NCI-H2029 treated with DMSO at 0.1 percent for 48 hours (cell line): ENCODE measurements at regions not wholly inside any gene's neighbourhood (a gene's known extent, or its start where the extent isn't known, plus 50 kb on each side); places are given as distances from the start of the nearest gene placed in this dataset.
"Not testable (repeated sequence)": the region's sequence is repeated elsewhere in the genome, so short reads cannot be mapped to it uniquely, and the experiment has no call there.

ENCODE experiments used
- DNase-seq: peaks from one replicate; lab custom pipeline; 2025; lab: John Stamatoyannopoulos, UW

DNA sequence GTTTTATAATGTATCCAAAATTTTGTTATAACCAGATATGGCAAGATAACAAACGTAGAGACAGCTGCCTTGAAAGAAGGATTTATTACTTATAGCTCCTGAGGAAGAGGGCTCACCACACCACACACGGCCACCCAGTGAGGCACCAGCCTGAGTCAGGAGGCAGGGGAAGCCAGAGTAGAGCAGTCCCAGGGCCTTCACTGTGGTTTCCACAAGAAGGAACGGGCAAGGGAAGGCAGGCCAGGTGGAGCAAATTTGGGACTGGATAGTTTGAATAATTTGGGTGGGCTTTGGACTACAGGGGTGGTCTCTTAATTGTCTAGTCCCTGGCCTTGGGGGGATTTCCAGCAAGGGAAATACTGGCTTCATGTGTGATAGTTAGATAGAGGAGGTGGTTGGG, 72.5 kb downstream of the RRAGC start:
- DNase-seq = no peak

DNA sequence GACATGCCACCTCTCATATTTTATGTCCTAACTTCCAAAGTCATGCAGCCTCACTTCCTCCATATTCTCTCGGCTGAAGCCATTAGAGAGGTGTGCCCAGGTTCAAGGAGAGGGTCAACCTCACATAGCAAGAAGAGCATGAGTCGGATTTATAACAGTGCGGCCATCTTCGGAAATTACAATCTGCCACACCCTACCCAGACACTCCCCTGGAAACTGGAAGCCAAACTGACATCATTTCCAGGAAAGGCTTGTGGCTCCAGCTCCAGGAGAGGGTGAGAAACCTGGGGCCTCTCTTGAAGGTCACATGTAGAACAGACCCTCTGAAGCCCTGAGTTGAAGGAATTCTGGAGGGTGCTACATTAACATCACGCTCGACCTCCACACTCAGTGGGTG, 73.5 kb downstream of the RRAGC start:
- DNase-seq = no peak

DNA sequence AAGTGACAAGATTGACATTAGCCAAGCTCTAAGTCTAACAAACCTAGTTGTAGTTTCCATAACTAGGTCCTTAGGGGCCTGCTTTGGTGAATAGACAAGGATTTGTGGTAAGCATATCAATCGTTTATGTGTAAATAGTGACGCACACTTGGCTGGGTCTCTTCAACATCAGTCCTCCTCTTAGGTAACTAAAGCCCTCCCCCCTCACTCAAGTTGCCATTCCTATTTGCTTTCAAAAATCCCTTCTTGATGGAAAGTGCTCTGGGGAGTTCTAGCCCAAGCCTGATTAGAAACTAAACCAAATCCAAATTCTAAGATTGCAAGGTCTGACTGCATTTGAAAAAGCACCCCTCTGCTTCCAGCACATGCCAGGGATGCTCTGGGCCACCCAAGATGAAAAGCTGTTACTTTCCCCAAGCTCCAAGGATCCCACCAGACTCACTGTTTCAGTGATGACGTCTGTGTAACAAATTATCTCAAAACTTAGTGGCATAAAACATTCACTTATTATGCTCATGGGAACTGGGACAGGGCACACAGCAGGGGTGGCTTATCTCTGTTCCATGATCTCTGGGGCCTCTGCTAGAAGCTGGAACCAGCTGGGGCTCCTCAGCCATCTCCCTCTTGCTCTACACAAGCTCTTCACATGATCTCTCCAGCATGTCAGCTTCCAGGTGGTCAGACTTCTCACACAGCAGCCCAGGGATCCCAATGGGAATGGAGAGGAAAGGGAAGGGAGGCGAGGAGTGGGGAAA, 74.1 kb downstream of the RRAGC start:
- no peak for DNase-seq

- no peak for DNase-seq
Measured at GRCh38 chr1:38784452-38785284, 74.9 kb downstream of the RRAGC start.

GRCh38 chr1:38783640-38784229, 75.8 kb downstream of the RRAGC start:
- no peak for DNase-seq

- no peak for DNase-seq
Measured at GRCh38 chr1:38781872-38782617, 77.5 kb downstream of the RRAGC start.

DNA sequence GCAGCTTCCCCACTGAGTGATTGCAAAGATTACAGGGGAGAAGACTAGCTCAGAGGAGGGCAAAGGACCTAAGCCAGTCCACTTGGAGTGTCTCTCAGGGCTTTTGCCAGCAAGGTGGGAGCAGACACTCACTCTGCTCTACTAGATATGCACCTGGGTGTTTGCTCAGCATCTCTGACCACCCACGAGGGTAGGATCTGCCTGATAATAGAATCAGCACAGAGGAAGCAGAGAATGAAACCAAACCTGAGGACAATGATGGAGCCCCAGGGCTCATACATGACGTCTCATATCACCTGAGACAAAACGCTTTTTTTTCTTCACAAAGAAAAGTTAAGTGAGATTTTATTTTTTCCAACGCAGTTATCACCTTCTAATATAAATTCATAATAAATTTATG, 79.4 kb downstream of the RRAGC start:
- DNase-seq = no peak

- no peak for DNase-seq
Measured at GRCh38 chr1:38779491-38779890, 80.1 kb downstream of the RRAGC start.

- no peak for DNase-seq
Measured at GRCh38 chr1:38778521-38778920, 81.1 kb downstream of the RRAGC start.

GRCh38 chr1:38778051-38778450, 81.5 kb downstream of the RRAGC start:
- no peak for DNase-seq

DNA sequence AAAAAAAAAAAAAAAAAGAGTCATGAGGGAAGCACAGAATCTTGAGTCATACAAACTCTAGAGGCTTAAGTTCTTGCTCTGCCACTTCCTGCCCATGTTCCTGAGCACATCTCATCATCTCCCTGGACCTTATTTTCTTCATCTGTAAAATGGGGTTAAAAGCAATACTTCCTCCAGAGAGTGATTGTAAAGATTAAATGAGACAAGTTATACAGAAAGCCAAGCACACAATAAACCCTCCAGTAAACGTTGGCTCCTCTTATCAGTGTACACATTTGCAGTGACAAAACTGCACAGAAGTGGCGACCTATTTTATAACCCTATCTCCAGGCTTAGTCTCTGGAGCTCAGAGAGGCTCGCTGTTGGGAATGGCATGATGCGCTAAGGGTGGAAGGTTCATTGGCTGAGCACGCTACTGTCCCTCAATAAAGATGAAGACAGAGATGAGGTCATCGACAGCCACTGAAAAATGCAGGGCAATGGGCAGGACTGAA, 82.1 kb downstream of the RRAGC start:
- no peak for DNase-seq

DNA sequence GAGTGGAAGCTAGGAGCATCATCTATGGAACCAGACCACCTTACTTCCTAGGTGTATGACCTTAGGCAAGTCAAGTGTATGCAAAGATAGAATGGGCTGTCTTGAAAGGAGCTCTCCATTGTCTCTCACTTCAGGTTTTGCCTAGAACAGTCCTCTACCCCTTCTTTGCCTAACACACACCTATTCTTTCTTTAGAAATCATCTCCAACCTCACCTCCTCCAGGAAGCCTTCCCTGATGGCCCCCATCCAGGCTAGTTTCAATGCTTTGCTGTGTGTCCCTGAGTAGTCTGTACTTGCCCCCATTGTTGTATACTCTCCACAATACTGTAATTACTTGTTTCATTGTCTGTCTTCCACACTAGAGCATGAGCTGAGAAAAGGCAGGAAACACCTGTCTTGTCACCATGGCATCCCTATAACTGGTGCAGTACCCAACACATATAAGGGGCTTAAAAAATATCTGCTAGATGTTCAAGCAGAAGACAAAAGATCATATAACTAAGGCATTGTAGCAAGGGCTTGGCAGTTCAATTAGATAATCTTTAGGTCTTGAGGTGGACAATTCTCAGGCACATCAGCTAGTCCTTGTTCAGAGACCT, 83.0 kb downstream of the RRAGC start:
- no peak for DNase-seq

- DNase-seq = no peak
Measured at GRCh38 chr1:38775175-38775845, 84.3 kb downstream of the RRAGC start.

DNA sequence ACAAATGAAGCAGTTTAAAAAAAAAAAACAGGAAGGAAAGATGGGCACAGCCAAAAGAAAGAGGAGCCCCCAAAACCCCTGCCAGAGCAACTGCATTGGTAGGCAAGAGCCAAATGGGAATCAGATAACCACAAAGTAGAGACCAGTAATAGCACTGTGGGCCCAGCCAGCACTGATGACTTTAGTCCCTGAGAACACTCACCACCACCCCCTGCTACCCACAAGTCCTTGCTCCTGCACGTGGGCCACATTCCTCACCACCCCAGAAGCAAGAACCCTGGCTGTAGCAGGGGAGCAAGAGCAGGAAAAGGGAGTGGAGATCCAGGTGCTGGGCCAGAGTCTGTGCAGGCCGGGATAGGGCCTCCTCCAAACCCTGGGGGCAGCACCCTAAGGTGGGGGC, 86.1 kb downstream of the RRAGC start:
- DNase-seq = no peak

DNA sequence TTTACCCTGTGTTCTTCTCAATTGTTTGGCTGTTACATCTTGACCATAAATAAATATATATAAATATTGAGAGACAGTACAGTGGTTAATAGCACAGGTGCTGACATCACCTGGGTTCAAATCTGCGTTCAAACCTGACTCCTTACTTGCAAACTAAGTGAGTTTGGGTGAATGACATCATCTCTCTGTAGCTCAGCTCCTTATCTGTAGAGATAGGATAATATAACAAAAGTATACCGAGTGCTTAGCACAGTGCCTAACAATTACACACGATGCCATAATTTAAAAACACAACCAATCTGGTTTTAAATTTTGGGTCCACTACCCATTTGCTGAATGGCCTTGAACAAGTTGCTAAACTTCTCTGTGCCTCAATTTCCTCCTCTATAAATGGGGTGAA, 86.6 kb downstream of the RRAGC start:
- DNase-seq = no peak

GRCh38 chr1:38772026-38772425, 87.5 kb downstream of the RRAGC start:
- no peak for DNase-seq

GRCh38 chr1:38770516-38771173, 88.9 kb downstream of the RRAGC start:
- DNase-seq = not testable (repeated sequence)

DNA sequence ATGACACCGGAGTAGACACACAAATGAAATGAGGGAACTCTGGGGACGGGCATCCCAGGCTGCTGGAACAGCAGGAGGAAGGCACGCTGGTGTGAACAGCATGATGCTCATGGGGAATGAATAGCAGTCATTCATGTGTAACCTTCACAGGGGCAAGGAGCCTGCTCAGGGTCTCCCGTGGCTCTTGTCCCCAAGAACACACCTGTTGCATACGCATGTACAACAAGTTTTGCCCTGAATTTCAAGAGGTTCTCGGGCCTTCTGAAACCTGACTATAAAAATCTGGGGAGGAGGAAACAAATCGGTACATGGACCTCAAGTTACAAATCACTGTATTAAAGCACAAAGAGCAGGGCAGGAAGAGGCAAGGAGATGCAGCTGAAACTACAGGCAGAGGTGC, 93.4 kb downstream of the RRAGC start:
- no peak for DNase-seq

- DNase-seq = no peak
Measured at GRCh38 chr1:38763121-38763520, 96.5 kb downstream of the RRAGC start.

DNA sequence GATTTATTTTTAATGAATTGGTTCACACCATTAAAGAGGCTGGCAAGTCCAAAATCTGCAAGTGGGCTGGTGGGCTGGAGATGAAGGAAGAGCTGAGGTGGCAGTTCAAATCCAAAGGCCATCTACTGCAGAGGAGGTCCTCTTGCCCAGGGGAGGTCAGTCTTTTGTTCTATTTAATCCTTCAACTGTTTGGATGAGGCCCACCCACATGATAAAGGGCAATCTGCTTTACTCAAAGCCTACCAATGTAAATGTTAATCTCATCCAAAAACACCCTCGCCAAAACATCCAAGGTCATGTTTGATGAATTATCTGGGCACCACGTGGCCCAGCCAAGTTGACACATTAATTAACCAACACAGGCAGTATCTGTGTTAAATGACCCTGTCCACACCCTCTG, 99.0 kb downstream of the RRAGC start:
- no peak for DNase-seq

GRCh38 chr1:38758820-38759219, 100.8 kb downstream of the RRAGC start:
- peak; percentile 95 for DNase-seq
